Islet precursor cell (in vitro differentiated cells): ENCODE measurements at regions not wholly inside any gene's neighbourhood (a gene's known extent, or its start where the extent isn't known, plus 50 kb on each side); places are given as distances from the start of the nearest gene placed in this dataset.
"Not testable (repeated sequence)": the region's sequence is repeated elsewhere in the genome, so short reads cannot be mapped to it uniquely, and the experiment has no call there.

Experiments used
- DNase-seq: peaks from one replicate; pipeline ENCODE4 v3.0.0-alpha.2; 2018

DNA sequence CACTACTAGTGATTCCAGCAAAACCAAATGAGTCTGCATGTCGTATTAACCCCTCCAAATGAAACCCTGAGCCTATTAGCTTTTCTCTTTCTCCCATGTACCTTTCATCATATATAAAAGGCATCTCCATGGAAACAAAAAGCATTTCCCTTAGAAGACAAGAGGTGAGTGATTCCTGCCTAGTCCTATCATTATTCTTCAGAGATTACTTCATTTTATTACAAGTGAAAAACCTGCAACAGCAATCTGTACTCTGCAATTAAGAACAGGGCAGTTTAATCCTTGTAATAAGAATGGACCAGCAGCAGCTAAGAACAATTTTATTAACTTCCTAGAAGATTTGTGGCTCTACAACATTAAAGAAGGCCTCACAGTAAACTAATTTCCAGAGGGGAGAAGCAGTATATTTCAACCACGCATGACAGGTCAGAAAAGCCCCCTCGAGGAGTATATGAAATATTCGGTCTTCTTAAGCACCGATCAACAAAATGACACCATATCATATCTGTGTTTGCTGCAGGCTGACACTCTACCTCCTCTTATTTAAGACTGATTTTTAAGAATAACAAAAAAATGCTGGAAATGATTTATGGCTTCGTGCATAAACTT, 132.3 kb upstream of the TFPI start:
- DNase-seq, result no peak

DNA sequence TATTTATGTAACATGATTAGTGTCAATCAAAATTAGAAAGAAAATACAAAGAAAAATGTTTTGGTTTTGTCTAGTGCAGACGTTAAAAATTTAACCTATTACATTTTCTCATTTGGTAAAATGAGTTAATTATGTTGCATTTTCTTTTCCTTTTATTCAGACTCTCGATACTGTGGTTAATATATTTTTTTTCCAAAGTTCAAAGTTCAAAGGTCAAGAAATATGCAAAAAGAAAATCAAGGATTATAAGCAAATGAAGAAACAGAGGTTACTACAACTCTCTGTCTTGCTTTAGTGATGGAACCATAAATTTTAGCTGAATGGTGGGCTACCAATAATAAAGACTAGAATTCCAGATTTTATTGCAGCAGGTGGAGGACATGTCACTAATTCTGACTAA, 133.3 kb upstream of the TFPI start:
- DNase-seq, result no peak

DNA sequence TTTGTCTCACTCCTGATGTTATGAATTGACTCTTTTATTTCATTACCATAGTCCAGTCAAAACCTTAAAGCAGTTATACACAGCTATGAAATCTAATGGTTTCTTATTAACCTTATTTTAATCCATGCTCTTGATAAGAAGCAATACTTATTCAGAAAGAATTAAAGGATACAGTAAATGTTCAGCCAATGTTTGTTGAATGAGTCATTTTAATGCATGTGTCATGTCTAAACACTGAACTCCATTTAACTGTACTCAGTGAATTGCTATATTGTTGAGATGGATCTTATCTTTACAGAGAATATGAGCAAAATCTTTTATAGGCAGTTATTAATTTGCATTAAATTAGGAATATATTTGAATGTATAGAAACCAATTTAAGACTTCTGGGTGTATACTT, 135.1 kb upstream of the TFPI start:
- DNase-seq, result no peak

DNA sequence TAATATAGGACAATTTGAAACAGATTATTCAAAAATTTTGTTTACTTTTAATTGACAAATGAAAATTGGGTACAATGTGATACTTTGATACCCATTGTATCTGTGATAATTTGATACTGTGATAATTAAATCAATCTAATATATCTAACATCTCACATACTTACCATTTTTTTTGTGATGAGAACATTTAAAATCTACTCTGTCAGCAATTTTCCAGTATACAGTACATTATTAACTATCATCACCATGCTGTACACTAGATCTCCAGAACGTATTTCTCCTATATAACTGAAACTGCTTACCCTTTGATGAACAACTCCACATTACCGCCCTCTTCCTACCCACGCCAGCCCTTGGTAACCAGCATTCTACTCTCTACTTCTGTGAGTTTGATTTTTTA, 139.7 kb upstream of the TFPI start:
- DNase-seq, result no peak

DNA sequence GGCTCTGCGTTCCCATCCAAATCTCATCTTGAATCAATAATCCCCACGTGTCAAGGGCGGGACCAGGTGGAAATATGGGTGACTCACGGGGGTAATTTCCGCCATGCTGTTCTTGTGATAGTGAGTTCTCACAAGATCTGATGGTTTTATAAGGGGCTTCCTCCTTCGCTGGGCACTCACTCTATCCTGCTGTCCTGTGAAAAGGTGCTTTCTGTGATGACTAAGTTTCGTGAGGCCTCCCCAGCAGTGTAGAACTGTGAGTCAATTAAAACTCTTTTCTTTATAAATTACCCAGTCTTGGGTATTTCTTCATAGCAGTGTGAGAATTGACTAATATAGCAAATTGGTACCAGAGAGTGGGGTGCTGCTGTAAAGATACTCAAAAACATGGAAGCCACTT, 142.4 kb upstream of the TFPI start:
- not testable (repeated sequence) for DNase-seq

DNA sequence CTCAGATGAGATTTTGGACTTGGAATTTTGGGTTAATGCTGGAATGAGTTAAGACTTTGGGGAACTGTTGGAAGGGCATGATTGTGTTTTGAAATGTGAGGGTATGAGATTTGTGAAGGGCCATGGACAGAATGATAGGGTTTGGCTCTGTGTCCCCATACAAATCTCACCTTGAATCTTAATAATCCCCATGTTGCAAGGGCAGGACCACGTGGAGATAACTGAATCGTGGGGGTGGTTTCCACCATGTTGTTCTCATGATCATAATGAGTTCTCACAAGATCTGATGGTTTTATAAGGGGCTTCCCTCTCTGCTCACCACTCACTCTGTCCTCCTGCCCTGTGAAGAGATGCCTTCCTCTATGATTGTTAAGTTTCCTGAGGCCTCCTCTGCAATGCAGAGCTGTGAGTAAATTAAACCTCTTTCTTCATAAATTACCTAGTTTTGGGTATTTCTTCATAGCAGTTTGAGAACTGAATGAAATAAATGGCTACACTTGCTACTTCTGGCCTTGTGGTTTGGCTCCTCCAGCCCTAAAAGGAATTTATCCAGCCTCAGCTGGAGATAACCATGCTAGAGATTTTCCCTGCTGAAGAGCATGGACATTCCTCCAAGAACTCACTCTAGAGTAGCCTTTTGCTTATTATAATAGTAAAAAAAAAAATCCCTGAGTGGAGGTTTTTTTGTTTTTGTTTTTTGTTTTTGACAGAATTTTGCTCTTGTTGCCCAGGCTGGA, 144.3 kb upstream of the TFPI start:
- DNase-seq, result no peak

DNA sequence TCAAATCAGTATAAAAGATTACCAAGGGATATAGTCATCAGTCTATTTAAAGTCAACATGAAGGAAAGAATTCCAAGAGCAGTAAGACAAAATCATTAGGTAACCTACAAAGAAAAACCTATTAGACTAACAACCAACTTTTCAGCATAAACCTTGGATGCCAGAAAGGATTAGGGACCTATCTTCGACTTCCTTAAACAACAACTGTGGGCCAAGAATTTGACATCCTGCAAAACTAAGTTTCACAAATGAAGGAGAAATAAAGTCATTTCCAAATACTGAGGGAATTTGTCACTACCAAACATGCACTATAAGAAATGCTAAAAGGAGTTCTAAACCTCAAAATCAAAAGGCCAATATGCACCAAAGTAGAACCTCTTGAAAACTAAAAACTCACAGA, 147.9 kb upstream of the TFPI start:
- no peak for DNase-seq

DNA sequence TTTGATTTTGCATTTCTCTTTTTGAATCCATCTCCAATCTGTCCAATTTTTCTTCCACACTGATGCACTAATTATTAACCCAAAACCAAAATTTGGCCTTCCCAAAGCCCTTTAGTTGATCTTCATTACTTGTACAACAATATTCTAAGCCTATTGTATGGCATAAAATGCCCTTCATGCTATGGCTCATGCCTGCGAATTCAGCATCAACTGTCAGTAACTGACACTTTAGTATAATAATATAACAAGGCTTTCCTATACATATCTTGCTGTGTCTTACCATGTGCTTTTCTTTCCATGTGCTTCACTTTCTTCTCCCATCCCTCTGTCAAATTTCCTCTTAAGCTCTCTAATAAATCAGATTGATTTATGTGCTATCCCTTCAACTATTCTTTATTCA, 154.0 kb upstream of the TFPI start:
- DNase-seq, result no peak

DNA sequence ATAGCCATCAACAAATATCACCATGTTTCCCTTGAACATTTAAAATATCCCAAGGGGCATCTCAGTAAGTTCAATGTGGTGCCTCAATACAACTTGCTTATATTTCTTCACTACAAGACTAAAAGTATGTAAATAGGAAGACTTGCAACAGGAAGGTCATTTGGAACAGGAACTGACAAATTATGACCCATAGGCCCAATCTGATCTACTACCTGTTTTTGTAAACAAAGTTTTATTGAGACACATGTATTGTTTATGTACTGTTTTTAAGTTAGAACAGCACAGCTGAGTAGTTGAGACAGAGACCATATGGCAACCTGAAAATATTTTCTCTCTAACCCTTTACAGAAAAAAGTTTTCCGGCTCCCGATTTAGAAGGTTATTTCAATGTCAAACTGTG, 154.8 kb upstream of the TFPI start:
- no peak for DNase-seq

DNA sequence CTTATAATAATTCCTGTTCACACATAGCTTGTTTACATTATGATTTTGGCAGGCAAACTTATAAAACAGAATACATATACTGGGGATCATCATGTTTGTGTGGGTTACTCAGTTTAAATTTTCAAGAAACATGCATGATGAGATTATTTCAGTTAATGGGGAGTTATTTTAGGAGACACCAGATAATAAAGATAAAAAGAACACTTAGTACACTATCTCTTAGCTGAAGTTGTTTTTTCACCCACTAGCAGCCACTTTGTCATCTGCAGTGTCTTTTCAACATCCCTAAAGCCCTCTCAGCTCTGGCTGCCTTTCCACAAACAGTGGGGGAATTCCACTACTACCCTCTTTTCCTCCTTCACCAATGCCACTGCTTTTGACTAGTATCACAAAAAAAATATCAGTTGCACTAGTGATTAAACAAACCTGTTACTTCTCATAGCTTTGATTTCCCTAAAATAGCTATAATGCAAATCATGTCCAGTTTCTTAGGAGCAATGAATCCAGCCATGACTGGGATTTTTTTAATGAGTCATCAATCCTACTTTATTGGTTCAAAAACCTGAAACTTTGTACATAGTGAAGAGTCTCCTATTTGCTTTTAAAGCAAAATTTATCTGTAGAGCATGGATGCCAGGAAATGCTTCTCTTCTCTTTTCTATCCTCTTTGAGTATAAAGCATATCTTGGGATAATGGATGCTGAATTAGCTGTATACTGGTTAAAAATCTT, 156.7 kb upstream of the TFPI start:
- DNase-seq, result no peak

DNA sequence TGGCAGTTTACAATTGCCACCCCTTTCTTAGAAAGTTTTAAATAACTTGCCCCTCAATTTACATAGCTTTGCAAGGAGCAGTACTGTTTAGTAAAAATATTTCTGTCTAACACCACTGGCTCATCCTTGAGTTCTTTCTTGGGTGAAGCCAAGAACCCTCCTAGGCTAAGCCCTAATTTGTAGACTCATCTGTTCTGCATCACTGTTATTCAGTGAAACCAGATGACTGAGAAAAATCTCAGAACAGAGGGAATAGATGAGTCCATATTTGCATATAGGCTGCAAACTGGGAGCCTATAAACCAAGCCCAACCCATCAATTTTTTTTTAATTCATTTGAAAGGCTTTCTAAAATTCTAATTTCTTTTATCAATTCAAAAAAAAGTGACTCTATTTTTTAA, 161.4 kb upstream of the TFPI start:
- no peak for DNase-seq

DNA sequence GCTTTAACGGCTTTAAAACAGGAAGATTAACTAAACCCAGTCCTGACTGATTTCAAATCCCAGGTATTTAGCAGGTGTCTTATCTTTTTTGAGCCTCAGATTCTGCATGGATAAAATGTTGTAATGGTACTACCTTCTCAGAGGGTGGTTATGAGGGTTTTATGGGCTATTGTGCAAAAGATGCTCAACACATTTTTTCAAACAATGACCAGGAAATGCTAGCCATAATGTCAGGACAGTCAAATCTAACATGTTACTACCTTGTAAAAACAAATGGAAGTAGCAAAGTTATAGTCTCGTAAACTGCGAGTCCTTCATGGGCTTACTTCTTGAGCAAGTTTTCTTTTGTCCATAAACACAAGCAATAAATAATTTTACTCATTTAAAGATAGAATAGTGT, 162.1 kb upstream of the TFPI start:
- DNase-seq, result no peak

DNA sequence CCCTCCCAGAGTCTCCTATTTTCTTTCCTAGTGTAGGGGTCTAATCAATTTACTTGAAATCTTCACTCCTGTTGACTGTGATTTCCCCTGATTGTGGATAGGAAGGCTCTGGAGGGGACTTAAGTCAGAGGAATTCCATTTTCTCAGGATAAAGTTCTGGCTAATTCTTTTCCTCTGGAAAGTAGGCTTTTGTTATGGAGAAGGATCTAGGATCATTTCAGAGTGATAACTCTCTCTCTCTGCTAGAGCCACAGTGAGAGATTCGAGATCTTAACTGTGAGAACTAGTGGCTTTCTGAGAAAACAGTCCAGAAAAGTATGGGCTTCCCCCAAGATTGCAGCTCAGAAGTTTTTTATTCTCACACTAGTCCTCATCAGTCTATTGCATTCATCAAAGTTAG, 163.9 kb upstream of the TFPI start:
- no peak for DNase-seq

DNA sequence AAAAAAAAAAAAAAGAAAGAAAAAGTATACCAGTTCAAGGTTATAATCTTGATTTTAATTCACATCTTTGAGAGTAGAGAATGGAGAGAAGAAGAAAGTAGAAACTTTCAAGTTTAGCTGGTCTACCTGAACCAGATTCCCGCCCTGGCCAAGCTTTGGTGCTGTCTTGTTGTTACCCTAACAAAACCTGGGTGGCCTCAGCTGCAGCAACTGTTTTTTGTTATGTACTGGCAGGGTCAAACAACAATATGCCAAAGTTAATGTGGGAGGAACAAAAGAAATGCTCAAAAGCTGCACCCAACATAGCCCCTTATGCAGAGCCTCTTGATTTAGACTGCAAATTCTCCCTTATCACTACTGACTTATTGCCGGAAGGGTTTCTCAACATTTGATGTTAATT, 165.3 kb upstream of the TFPI start:
- DNase-seq, result no peak

DNA sequence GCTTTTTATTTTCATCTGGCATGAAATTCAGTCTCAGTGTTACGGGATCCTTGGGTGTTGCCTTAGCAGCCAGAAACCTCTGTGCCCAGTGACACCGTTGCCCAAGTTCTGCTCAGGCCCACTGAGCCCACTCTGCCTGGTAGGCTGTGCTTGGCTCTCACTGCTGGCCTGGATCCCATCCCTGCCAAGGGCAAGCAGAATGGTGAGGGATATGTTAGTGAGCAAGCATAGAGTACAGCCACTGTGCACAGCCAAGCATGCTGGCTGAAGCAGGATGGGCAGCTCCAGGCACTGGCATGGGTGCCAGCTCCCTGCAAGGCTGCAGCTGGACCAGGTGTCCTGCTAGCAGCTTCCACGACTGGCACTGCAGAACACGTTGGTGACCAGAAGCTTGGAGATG, 194.7 kb upstream of the TFPI start:
- DNase-seq, result no peak

DNA sequence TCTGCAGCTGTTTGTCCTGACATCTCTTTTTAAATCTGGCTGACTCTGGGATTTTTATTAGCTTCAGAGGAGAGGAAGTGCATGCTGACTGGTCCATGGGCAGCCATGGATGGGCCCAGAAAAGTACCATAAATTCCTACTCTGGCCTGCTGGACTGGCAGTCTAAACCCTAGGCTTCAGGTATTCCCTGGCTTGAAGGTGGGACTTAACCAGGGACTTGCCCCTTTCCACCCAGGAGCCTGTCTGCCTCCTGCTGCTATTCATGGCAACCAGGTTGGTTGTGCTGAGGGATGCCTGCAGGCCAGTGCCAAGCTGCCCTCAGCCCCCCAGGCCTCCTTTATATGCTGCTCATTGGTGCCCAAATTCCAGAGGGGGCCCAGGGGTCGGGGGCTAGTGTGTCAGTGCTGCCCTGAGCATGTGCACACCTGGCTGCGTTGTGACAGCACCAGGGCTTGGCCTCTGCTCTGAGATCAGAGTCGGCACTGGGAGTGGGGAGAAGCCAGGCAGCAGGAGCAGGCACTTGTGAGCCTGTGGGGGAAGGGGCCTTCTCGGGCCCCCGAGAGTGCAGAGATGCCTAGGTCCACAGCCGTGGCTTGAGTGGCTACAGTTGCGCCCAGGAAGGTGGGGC, 195.7 kb upstream of the TFPI start:
- DNase-seq, result no peak

DNA sequence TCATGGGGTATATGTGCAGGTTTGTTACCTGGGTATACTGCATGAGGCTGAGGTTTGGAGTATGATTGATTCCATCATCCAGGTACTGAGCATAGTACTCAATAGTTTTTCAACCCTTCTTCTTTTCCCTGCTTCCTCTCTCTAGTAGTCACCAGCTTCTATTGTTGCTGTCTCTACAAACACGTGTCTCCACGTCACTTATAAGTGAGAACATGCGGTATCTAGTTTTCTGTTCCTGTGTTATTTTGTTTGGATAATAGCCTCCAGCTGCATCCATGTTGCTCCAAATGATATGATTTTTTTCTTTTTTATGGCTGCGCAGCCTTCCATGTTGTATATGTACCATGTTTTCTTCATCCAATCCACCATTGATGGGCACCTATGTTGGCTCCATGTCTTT, 214.8 kb upstream of the TFPI start:
- DNase-seq, result no peak

DNA sequence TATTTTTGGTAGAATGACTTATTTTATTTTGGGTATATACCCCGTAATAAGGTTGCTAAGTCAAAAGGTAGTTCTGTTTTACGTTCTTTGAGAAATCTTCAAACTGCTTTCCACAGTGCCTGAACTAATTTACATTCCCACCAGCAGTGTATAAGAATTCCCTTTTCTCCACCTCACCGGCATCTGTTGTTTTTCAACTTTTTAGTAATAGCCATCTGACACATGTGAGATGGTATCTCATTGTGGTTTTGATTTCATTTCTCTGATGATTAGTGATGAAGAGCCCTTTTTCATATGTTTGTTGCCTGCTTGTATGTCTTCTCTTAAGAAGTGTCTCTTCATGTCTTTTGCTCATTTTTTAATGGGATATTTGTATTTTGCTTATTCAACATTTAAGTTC, 215.2 kb upstream of the TFPI start:
- no peak for DNase-seq

DNA sequence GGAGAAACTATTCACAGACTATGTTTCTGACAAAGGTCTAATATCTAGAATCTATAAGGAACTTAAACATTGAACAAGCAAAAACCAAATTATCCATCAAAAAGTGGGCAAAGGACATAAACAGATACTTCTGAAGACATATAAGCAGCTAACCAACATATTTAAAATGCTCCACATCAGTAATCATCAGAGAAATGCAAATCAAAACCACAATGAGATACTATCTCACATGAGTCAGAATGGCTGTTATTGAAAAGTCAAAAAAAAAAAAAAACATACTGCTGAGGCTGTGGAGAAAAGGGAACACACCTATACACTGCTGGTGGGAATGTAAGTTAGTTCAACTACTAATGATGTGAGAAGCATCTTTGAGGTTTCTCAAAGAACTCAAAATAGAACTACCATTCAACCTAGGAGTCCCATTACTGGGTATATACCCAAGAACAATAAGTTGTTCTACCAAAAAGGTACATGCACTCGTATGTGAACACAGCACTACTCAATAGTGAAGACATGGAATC, 220.4 kb upstream of the TFPI start:
- no peak for DNase-seq

DNA sequence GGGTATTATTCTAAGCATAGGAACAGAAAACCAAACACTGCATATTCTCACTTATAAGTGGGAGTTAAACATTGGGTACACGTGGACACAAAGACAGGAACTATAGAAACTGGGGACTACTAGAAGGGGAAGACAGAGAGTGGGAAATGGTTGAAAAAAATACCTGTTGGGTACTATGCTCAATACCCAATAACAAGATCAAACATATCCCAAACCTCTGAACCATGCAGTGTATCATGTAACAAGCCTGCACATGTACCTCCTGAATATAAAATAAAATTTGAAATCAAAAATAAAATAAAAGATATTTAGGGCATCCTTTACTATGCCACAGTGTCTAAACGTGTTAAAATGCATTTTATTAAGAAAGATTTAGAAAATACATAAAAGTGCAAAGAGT, 221.0 kb upstream of the TFPI start:
- DNase-seq, result no peak

DNA sequence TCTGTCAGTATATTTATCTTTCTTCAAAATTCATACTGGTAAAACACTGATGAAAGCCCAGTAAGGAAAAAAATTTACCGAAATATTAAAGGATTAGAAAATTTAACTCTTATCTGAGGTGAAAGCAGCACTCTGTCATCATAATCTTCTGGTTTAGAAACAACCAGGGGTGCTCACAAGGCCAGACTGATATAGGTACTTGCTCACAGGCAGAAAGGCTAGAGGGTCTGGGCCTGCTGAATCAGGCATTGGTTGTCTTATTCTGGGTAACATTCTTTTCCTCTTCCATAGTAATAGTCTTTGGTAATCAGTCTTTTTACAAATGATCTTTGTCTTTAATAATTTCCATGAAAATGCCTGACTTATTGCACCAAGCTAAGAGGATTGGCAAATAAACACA, 221.4 kb upstream of the TFPI start:
- no peak for DNase-seq

DNA sequence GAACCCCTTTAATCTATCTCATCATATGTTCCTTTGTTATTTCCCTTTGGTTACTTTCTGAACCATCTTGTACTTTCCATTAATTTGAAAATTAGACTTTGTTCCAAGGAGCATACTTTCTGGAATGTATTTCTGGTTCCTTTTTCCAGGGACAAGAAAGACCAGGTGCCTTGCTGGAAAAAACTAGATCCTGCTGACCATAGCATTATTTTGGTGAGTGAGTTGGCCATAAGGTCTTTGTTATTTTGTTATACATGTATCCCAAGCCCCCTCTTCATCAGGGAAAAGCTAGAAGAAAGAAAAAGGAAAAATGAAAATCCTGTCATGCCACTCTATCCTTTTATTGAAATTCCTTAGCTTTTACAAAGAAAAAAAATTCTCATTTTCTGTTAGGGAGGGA, 228.1 kb upstream of the TFPI start:
- no peak for DNase-seq

DNA sequence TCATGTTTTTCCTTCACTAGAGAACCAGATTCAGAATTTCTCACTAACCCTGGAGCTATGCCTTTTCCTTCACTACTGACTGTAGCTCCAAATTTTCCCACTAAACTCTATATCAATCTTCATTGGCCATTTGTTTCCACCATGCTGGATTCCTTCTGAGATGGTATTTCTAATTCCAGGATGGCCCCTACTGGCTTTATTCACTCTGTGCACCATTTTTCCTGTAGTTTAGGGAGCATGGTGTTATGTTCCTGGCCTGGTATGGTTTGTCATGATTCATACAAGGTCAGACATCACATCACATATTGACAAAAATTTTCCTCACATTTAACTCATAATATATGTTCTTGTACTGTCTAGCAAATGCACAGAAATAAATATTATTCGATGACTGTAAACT, 229.2 kb upstream of the TFPI start:
- DNase-seq, result no peak

DNA sequence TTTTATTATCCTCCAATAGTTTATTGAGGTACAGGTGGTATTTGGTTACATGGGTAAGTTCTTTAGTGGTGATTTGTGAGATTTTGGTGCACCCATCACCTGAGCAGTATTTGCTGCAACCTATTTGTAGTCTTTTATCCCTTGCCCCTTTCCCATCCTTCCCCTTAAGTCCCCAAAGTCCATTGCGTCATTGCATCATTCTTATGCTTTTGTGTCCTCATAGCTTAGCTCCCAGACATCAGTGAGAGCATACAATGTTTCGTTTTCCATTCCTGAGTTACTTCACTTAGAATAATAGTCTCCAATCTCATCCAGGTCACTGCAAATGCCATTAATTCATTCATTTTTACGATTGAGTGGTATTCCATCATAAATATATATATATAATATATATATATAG, 229.9 kb upstream of the TFPI start:
- DNase-seq, result not testable (repeated sequence)
